Endothelial cell of umbilical vein (primary cell): ENCODE measurements at regions not wholly inside any gene's neighbourhood (a gene's known extent, or its start where the extent isn't known, plus 50 kb on each side); places are given as distances from the start of the nearest gene placed in this dataset.

Experiments used
- BruUV-seq: library from RNA; stranded (reverse); fragments of 400-500 nt; replicated peaks from 2 replicates; lab custom pipeline; 2021; lab: Mats Ljungman, UMichigan
- CTCF ChIA-PET: fragments of 300-600, 350-600 bp; sonication (Branson Sonifier 250); formaldehyde crosslinking; loops from one replicate; lab custom pipeline; 2021; ENCODE audit warnings: antibody characterized with exemption, inconsistent platforms; lab: Charles Lee
- POLR2A ChIA-PET: fragments of 300-600, 350-600 bp; sonication (Branson Sonifier 250); formaldehyde crosslinking; loops from one replicate; lab custom pipeline; 2021; ENCODE audit warnings: antibody characterized with exemption, inconsistent platforms; lab: Charles Lee
- DNase-seq: peaks from one replicate; pipeline ENCODE4 v3.0.0-alpha.2; 2011; ENCODE audit warnings: low read depth, low spot score
- FAIRE-seq: peaks from 2 replicates; lab custom pipeline; 2011; peaks lifted over from hg19 to GRCh38; lab: Jason Lieb, UNC
- H2AFZ ChIP-seq: 2 replicates; pipeline ENCODE4 v1.6.0; 2012; ENCODE audit warnings: low read depth, low read length, control low read depth, inconsistent platforms
- H3K27ac ChIP-seq: 2 replicates; pipeline ENCODE4 v1.5.1; 2011; ENCODE audit warnings: low read depth, mild to moderate bottlenecking, control low read depth, low read length, moderate library complexity; ENCODE audit not compliant: insufficient read depth
- H3K27me3 ChIP-seq, 2 experiments: 2 replicates each; pipeline versions ENCODE4 v1.6.0 to v1.6.1; 2011; ENCODE audit warnings: low read length in 2 of 2, mixed read lengths in 1 of 2; ENCODE audit not compliant: control insufficient read depth in 2 of 2, insufficient read depth in 2 of 2
- H3K36me3 ChIP-seq, 2 experiments: 2 replicates in 1 of 2; 3 replicates in 1 of 2; pipeline ENCODE4 v1.5.1; 2011; ENCODE audit warnings: low read length in 2 of 2, mild to moderate bottlenecking in 1 of 2, moderate library complexity in 1 of 2; ENCODE audit not compliant: control insufficient read depth in 2 of 2, insufficient read depth in 2 of 2; ENCODE audit errors: extremely low read depth in 1 of 2
- H3K4me1 ChIP-seq: 3 replicates; pipeline ENCODE4 v1.5.1; 2011; ENCODE audit warnings: mild to moderate bottlenecking, low read length; ENCODE audit not compliant: control insufficient read depth, insufficient read depth; ENCODE audit errors: extremely low read depth
- H3K4me2 ChIP-seq: 2 replicates; pipeline ENCODE4 v1.6.1; 2011; ENCODE audit warnings: low read length, control low read depth, mixed read lengths; ENCODE audit not compliant: insufficient read depth
- H3K4me3 ChIP-seq, 3 experiments: fragments of 200-600 bp in 1 of 3; sonication (generic), shearing (Covaris generic) in 1 of 3; replicated peaks in 1 of 3; 2 replicates each; pipeline ENCODE4 v1.5.1; 2011 to 2016; ENCODE audit warnings: control low read depth in 3 of 3, low read length in 3 of 3, mild to moderate bottlenecking in 2 of 3, inconsistent platforms in 1 of 3, low read depth in 1 of 3, moderate library complexity in 1 of 3; ENCODE audit not compliant: insufficient read depth in 1 of 3
- H3K79me2 ChIP-seq: 2 replicates; pipeline ENCODE4 v1.6.0; 2012; ENCODE audit warnings: low read length, inconsistent platforms; ENCODE audit not compliant: control insufficient read depth, insufficient read depth
- H3K9ac ChIP-seq: replicated peaks from 2 replicates; pipeline ENCODE3; 2011; ENCODE audit warnings: low read length, control low read depth; ENCODE audit not compliant: insufficient read depth; ENCODE audit errors: extremely low read depth
- H3K9me1 ChIP-seq: replicated peaks from 3 replicates; pipeline ENCODE4 v1.6.0; 2011; ENCODE audit warnings: mild to moderate bottlenecking, low read length; ENCODE audit not compliant: control insufficient read depth, insufficient read depth; ENCODE audit errors: extremely low read depth
- H3K9me3 ChIP-seq: replicated peaks from 2 replicates; pipeline ENCODE4 v1.5.1; 2012; ENCODE audit warnings: low read length, inconsistent platforms; ENCODE audit not compliant: control insufficient read depth, insufficient read depth
- H4K20me1 ChIP-seq: replicated peaks from 2 replicates; pipeline ENCODE3; 2011; ENCODE audit warnings: mild to moderate bottlenecking, low read length; ENCODE audit not compliant: control insufficient read depth, insufficient read depth; ENCODE audit errors: extremely low read depth
- EZH2 ChIP-seq: IDR thresholded peaks from 2 replicates; pipeline ENCODE4 v1.6.1; 2012; ENCODE audit warnings: borderline replicate concordance, low read depth, mild to moderate bottlenecking, moderate library complexity, low read length, inconsistent platforms; ENCODE audit not compliant: severe bottlenecking
- FOS ChIP-seq: IDR thresholded peaks from 2 replicates; pipeline ENCODE4 v1.6.1; 2011; ENCODE audit warnings: mild to moderate bottlenecking, low read length, moderate library complexity, borderline replicate concordance; ENCODE audit not compliant: insufficient read depth
- GATA2 ChIP-seq: IDR thresholded peaks from 2 replicates; pipeline ENCODE4 v1.7.0; 2011; ENCODE audit warnings: low read depth, mild to moderate bottlenecking, moderate library complexity, mixed read lengths, low read length; ENCODE audit not compliant: insufficient read length, insufficient read depth
- JUN ChIP-seq: IDR thresholded peaks from 2 replicates; pipeline ENCODE4 v1.6.1; 2011; ENCODE audit warnings: borderline replicate concordance, low read depth; ENCODE audit not compliant: insufficient read length, insufficient read depth
- MYC ChIP-seq: IDR thresholded peaks from one replicate; pipeline ENCODE4 v1.6.1; 2011; ENCODE audit warnings: mild to moderate bottlenecking, low read depth, low read length
- POLR2A ChIP-seq: IDR thresholded peaks from 2 replicates; pipeline ENCODE4 v1.6.1; 2012; ENCODE audit warnings: low read depth, mild to moderate bottlenecking, control low read depth, low read length
- POLR2AphosphoS5 ChIP-seq: IDR thresholded peaks from 2 replicates; pipeline ENCODE4 v1.6.1; 2012; ENCODE audit warnings: low read depth, mild to moderate bottlenecking, control low read depth, low read length, moderate library complexity; ENCODE audit not compliant: insufficient read depth
- dilution Hi-C: fragments of 300-500 bp; cut with MboI; formaldehyde crosslinking; loops from one replicate; pipeline ENCODE4 v1.15.0; 2019; ENCODE audit warnings: low sequenced_read_pairs; ENCODE audit not compliant: extremely low pct_ligation_motif_present
- intact Hi-C: fragments of 100-400 bp; cut with micrococcal nuclease; formaldehyde crosslinking; loops from one replicate; pipeline ENCODE4 v1.10.0; 2022
- TF ChIP-seq, protein P1 (sequence below), 2 donors: IDR thresholded peaks; 1 replicate in 1 of 2; 2 replicates in 1 of 2; pipeline ENCODE4 v1.5.1; 2011; ENCODE audit warnings: low read length in 2 of 2, mild to moderate bottlenecking in 2 of 2, moderate library complexity in 2 of 2, control low read depth in 1 of 2, inconsistent platforms in 1 of 2, low read depth in 1 of 2; ENCODE audit not compliant: insufficient read depth in 1 of 2; ENCODE audit errors: extremely low read depth in 1 of 2
- TF ChIP-seq, protein P2 (sequence below): IDR thresholded peaks from 2 replicates; pipeline ENCODE4 v1.6.1; 2011; ENCODE audit not compliant: insufficient read depth, insufficient read length

DNA sequence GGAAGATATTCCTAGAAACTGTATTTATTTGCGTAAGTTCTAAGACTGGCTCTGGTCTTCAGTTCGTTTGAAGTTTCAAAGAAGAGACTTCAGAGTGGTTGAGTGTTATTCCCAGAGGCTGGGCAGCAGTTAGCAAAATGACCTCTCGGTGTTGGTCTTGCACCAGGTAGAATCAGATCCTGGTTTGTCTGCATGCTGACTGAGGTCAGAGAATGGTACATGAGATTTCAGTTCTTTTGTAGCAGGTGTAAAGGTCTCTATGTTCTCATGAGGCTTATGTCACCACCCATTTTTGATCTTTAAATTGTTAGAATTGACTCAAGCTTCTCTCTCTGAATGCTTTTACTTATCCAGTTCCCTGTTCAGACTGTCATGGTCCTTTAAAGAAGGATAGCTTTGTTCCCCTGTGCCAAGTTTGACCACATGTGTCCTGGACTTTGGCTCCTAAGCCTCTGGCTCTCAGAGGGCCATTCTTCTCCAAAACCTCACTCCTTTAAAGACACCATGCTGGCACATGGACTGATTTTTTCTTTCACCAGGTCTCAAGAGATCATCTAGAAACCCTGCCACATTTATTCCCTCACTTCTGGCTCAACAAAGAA, 355.8 kb upstream of the BOD1L1 start:
- FAIRE-seq: no peak
- H3K4me1 ChIP-seq: no peaks in the 10 kb centered on the region
- dilution Hi-C loops (no loop called here), intact Hi-C loops (no loop called here)
- H3K9ac ChIP-seq: no peak overlapping the region
- no peak overlapping the region for H3K4me2 ChIP-seq
- no peak overlapping the region for H3K4me3 ChIP-seq
- H3K27me3 ChIP-seq: no peaks in the 10 kb centered on the region
- no peaks in the 10 kb centered on the region for H3K9me3 ChIP-seq
- POLR2A ChIA-PET: no interaction called here
- H2AFZ ChIP-seq: no peak overlapping the region
- H4K20me1 ChIP-seq: no peaks in the 10 kb centered on the region
- H3K9me1 ChIP-seq: no peaks in the 10 kb centered on the region
- TF ChIP-seq GATA2 (no peak), POLR2AphosphoS5 (no peak), POLR2A (no peak), FOS (no peak), MYC (no peak), JUN (no peak), EZH2 (no peak)
- TF ChIP-seq, protein P1, sequence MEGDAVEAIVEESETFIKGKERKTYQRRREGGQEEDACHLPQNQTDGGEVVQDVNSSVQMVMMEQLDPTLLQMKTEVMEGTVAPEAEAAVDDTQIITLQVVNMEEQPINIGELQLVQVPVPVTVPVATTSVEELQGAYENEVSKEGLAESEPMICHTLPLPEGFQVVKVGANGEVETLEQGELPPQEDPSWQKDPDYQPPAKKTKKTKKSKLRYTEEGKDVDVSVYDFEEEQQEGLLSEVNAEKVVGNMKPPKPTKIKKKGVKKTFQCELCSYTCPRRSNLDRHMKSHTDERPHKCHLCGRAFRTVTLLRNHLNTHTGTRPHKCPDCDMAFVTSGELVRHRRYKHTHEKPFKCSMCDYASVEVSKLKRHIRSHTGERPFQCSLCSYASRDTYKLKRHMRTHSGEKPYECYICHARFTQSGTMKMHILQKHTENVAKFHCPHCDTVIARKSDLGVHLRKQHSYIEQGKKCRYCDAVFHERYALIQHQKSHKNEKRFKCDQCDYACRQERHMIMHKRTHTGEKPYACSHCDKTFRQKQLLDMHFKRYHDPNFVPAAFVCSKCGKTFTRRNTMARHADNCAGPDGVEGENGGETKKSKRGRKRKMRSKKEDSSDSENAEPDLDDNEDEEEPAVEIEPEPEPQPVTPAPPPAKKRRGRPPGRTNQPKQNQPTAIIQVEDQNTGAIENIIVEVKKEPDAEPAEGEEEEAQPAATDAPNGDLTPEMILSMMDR (IDR thresholded peaks at IDR 0.05; ENCODE audit: extremely low read depth in 1 of 2, insufficient read depth in 1 of 2, low read depth in 1 of 2, low read length in 2 of 2): no peak
- TF ChIP-seq, protein P2, sequence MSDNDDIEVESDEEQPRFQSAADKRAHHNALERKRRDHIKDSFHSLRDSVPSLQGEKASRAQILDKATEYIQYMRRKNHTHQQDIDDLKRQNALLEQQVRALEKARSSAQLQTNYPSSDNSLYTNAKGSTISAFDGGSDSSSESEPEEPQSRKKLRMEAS: no peak
- CTCF ChIA-PET: no interaction called here
- H3K79me2 ChIP-seq: no peaks in the 10 kb centered on the region
- H3K36me3 ChIP-seq: no peaks in the 10 kb centered on the region
- no TSS peak for BruUV-seq
- no peak for DNase-seq
- no peak overlapping the region for H3K27ac ChIP-seq
